ENCODE measurements at regions not wholly inside any gene's neighbourhood (a gene's known extent, or its start where the extent isn't known, plus 50 kb on each side); places are given as distances from the start of the nearest gene placed in this dataset.

- DNase-seq, result peak in 1 of 4 experiments; percentile 31
These were observed 60.0 kb upstream of the SPRY2 start for GRCh38 chr13:80400865-80401426.

DNA sequence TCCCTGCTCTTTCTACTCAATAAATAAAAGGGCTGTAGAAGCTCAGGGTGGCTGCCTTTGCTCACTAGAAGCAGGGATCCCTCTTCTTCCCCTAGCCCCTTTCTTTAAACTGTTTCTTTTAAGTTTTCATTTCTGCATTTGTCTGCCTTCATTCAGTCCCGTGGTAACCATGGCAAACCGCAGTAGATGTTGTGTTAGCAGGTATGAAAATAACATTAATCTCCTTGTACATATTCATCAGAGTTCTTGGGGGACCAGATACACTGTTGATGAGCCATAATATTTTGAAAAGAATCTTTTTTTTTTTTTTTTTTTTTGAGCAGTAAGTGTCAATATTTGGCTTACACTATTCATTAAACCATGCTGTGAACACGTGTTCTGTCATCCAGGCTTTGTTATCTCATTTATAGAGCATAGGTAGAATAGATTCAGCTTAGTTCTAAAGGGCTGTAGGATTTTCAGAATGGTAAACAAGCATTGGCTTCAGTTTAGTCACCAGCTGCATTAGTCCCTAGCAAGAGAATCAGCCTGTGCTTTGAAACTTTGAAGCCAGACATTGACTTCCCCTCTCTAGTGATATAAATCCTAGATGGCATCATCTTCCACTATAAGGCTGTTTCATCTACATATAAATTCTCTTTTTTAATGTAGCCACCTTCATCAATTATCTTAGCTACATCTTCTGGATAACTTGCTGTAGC, 59.4 kb upstream of the SPRY2 start:
- DNase-seq, result peak in 1 of 4 experiments; percentile 9

GRCh38 chr13:80399340-80400163, 58.6 kb upstream of the SPRY2 start:
- DNase-seq, result peak in 3 of 4 experiments; percentile 22 to 49 (median 44)

Data from suppressor macrophage (primary cell).